Activated naive CD4-positive, alpha-beta T cell treated with anti-CD3 and anti-CD28 coated beads, Interleukin-2, amount 10 ng/mL, durations not matched to agents 7 days and 5 days (primary cell): ENCODE measurements at regions not wholly inside any gene's neighbourhood (a gene's known extent, or its start where the extent isn't known, plus 50 kb on each side); places are given as distances from the start of the nearest gene placed in this dataset.

ENCODE experiments used
- CTCF ChIA-PET: fragments of 350-600 bp; sonication (Branson Sonifier 250); formaldehyde crosslinking; loops from one replicate; lab custom pipeline; 2021; ENCODE audit warnings: antibody characterized with exemption; lab: Charles Lee
- DNase-seq: peaks from one replicate; pipeline ENCODE4 v3.0.0-alpha.2; 2020
- H3K27ac Mint-ChIP-seq: one replicate; pipeline ENCODE4 v1.8.0; 2021; ENCODE audit warnings: mild to moderate bottlenecking, moderate library complexity, mixed read lengths
- H3K27me3 Mint-ChIP-seq: one replicate; pipeline ENCODE4 v1.8.0; 2021; ENCODE audit warnings: mild to moderate bottlenecking, mixed read lengths
- H3K36me3 Mint-ChIP-seq: one replicate; pipeline ENCODE4 v1.8.0; 2021; ENCODE audit warnings: mixed read lengths
- H3K4me1 Mint-ChIP-seq: one replicate; pipeline ENCODE4 v1.8.0; 2021; ENCODE audit warnings: mixed read lengths
- H3K4me3 Mint-ChIP-seq: one replicate; pipeline ENCODE4 v1.8.0; 2021; ENCODE audit warnings: mild to moderate bottlenecking, moderate library complexity, mixed read lengths
- H3K9me3 Mint-ChIP-seq: one replicate; pipeline ENCODE4 v1.8.0; 2021; ENCODE audit warnings: mixed read lengths

DNA sequence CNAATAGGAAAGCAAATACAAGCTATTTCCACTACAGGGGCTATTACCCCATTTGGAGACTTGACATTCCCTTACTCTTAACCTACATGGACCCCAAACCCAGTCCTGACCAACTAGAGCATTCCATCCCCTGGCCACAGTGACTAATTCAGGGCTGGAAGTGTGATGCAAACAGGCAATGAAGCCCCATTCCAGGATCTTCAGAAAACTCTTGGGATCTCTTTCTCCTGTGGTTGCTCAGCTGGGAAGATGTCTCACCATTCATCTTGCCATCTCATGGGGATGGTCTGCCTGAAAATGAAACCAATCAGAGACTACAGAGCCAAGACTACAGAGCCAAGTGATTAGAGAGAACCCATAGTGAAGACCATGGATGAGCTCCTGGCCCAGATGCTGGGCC lies 206.2 kb downstream of the ZNF365 start:
- no peaks in the 10 kb centered on the region for H3K4me1 Mint-ChIP-seq
- no peaks in the 10 kb centered on the region for H3K36me3 Mint-ChIP-seq
- H3K27me3 Mint-ChIP-seq = peaks cover 8% of the 10 kb centered on the region
- no peaks in the 10 kb centered on the region for H3K9me3 Mint-ChIP-seq
- no peak overlapping the region for H3K27ac Mint-ChIP-seq
- CTCF ChIA-PET = no interaction called here
- H3K4me3 Mint-ChIP-seq = no peak overlapping the region
- DNase-seq = no peak

DNA sequence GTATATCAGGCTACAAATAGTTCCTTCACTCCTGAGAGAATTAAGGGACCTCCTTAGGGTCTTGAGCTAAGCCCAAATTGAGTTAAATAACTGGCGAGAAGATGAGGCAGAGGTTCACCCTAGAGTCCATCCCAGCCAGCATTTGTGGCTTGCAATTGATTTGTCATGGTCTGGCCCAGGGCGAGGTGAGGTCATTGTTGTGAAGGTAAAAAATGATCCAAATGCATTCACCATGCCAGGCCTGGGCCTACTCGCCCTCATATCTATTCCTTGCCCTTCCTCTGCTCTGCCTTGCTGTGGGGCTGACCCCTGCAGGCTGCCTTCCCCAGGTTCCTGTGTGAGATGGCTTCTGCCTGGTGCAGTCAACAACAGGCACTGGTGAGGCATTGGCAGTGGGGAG lies 207.2 kb downstream of the ZNF365 start:
- Mint-ChIP-seq H3K27ac (no peak overlapping the region), H3K9me3 (no peaks in the 10 kb centered on the region), H3K4me1 (no peaks in the 10 kb centered on the region), H3K4me3 (no peak overlapping the region), H3K27me3 (peaks cover 8% of the 10 kb centered on the region), H3K36me3 (no peaks in the 10 kb centered on the region)
- CTCF ChIA-PET = no interaction called here
- DNase-seq = no peak

DNA sequence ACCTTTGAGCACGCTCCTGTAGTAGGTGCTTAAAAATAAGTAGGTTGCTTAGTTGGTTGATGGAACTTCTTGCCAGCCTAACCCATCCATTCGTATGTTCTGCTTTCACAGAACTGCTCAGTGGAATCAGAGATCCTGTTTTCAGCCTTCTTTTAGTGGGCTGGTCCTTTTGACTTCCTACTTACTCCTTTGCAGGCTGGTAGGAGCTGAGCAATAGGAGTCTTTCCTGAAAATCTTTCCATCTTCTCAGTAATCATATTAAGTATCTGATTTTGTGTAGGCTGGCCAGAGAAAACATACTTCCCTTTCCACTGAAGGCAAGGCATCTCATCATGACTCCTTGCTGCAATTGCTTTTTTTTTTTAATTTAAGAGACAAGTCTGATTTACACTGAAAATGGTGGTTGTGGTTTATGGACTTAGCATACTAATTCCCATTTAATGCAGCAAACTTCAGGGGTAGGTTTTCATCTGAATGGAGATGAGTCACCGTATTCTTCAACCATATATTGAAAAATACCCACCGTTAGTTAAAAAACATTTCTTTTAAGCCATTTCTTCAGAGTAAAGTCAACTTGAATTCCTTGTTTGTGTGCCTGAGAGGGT lies 208.0 kb downstream of the ZNF365 start:
- Mint-ChIP-seq H3K36me3 (no peaks in the 10 kb centered on the region), H3K27ac (no peak overlapping the region), H3K4me3 (no peak overlapping the region), H3K9me3 (no peaks in the 10 kb centered on the region), H3K4me1 (no peaks in the 10 kb centered on the region), H3K27me3 (peaks cover 8% of the 10 kb centered on the region)
- CTCF ChIA-PET = interaction anchor here (0.6 kb wide), 1 partner anchor 219 kb away, joined by 3 read pairs; no protein-coding TSS in a partner anchor
- DNase-seq = no peak

DNA sequence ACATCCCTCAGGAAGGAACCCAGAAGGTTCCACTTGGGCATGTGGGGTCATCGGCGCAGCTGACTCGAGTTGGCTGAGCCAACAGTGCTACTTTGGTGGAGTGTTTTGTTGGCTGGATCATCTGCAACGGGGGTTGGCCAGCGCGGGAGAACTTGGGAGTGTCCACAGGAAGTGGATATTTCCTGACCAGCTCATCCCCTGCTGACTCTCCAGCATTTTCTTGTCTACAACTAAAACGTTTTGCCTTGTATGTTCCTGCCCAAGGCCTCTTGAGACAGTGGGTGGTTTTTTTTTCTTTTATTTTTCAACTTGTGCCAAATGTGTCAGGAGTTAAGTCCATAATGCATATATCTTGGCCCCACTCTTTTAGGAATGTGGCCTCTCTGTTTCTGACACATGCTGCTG lies 208.6 kb downstream of the ZNF365 start:
- H3K9me3 Mint-ChIP-seq = no peaks in the 10 kb centered on the region
- no peak for DNase-seq
- CTCF ChIA-PET = no interaction called here
- H3K4me1 Mint-ChIP-seq = no peaks in the 10 kb centered on the region
- no peak overlapping the region for H3K27ac Mint-ChIP-seq
- H3K27me3 Mint-ChIP-seq = peaks cover 8% of the 10 kb centered on the region
- no peak overlapping the region for H3K4me3 Mint-ChIP-seq
- H3K36me3 Mint-ChIP-seq = no peaks in the 10 kb centered on the region

DNA sequence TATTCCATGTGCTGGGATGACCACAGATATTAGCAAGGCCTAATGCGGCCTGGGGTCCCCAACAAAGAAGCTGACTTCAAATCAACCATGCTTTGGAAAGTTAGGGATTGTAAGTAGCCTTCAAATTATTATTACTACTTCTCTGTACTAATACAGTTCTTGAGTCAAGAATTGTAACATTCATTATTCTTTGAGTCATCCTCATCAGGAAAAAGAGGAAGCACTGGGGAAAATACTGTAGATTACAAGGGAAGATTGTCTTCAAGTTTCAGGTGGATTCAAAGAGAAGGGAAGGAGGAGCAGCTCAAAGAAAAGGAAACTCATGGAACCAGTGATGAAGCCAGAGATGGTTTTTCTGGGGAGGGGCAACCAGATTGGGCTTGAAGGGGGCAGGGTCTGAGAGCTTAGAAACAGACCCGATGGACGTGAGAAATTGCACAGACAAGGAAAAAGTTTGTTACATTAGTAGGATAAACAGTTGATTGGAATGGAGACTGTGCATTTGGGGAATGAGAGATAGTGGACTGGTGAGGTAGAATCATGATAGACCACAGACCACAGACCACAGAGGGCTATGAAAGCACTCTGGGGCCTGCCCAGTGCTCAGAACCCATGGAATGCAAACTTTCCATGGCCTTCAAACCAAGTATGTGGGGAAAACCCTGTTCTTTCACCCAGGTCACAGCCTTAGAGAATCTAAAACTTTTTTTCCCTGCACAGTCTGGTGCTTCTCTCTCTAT lies 209.9 kb downstream of the ZNF365 start:
- no peak for DNase-seq
- CTCF ChIA-PET = no interaction called here
- Mint-ChIP-seq H3K4me3 (no peak overlapping the region), H3K27me3 (peaks cover 4% of the 10 kb centered on the region), H3K27ac (no peak overlapping the region), H3K4me1 (no peaks in the 10 kb centered on the region), H3K36me3 (no peaks in the 10 kb centered on the region), H3K9me3 (no peaks in the 10 kb centered on the region)

DNA sequence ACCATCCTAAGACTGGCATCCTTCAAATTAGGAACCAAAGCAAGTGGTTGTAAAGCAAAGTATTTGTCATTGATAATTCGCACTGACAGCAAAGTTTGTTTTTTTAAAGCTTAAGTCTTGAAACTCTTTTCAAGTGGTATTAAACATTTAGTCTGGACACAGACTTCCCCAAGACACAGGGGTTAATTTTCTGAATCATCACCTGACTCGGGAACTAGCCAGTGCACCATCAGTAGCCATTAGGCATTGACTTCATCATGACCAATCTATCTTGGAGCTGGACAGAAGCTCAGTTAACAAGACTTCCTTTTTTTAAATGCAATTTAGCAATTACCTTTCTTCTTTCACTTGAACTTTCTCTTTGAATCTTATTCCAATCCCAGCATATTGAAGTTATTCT lies 210.6 kb downstream of the ZNF365 start:
- Mint-ChIP-seq H3K27ac (no peak overlapping the region), H3K4me1 (no peaks in the 10 kb centered on the region), H3K4me3 (no peak overlapping the region), H3K27me3 (peaks cover 4% of the 10 kb centered on the region), H3K36me3 (no peaks in the 10 kb centered on the region), H3K9me3 (no peaks in the 10 kb centered on the region)
- no peak for DNase-seq
- CTCF ChIA-PET = no interaction called here

DNA sequence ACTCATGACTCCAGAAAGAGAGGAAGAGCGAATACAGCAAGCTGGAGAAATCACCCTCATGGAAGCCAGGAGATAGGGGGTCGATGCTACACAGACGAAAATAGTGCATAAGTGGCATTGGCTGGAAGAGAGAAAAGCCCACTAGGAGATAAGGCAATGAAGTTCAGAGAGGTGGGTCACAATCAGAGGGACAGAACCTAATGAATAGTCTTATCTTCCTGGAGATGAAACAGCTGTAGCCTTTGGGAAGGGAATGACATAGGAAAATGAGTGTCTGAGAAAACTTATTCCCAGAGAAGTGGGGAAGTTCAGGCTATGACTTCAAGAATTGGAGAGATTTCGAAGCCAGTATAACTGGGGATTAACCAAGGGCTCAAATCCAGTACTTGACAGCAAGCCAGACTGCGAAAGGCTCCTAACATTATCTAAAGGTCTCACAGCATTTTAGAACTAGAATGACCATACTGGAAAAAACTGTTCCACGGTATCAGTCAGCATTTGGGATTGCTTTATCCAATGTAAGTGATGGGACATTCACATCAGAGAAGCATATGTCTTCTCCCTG lies 211.1 kb downstream of the ZNF365 start:
- DNase-seq = no peak
- Mint-ChIP-seq H3K27me3 (peaks cover 4% of the 10 kb centered on the region), H3K27ac (no peak overlapping the region), H3K4me1 (no peaks in the 10 kb centered on the region), H3K4me3 (no peak overlapping the region), H3K36me3 (no peaks in the 10 kb centered on the region), H3K9me3 (no peaks in the 10 kb centered on the region)
- CTCF ChIA-PET = no interaction called here

DNA sequence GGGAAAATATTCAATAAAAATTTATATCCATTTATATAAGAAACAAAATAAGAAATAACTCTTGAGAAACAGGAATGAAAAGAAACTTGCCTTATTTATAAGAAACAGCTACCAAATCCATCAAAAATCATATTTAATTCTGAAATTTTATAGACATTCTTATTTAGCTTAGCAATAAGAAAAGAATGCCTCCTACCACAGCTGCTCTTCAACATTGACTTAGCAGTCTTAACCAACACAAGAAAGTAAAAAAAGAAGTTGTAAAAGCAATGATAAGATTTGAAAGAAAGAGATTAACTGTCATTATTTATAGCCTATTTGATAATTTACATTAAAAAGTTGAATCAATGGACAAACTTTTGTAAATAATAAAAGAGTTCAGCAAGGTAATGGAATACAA lies 212.8 kb downstream of the ZNF365 start:
- CTCF ChIA-PET = no interaction called here
- Mint-ChIP-seq H3K9me3 (no peaks in the 10 kb centered on the region), H3K27me3 (peaks cover 4% of the 10 kb centered on the region), H3K4me3 (no peak overlapping the region), H3K27ac (no peak overlapping the region), H3K4me1 (no peaks in the 10 kb centered on the region), H3K36me3 (no peaks in the 10 kb centered on the region)
- no peak for DNase-seq

DNA sequence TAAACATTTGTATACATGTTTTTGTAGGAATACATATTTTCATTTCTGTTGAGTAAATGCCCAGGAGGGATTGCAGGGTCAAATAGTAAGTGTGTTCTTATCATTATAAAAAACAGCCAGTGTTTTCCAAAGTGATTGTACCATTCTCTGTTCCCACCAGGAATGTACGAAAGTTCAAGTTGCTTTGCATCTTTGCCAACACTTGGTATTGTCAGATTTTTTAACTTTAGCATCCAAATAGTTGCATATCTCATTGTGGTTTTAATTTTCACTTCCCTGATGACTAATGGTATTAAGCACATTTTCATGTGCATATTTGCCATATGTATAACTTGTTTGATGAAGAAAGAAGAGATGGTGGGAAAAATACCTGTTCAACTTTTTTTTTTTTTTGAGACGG lies 213.9 kb downstream of the ZNF365 start:
- CTCF ChIA-PET = no interaction called here
- DNase-seq = no peak

DNA sequence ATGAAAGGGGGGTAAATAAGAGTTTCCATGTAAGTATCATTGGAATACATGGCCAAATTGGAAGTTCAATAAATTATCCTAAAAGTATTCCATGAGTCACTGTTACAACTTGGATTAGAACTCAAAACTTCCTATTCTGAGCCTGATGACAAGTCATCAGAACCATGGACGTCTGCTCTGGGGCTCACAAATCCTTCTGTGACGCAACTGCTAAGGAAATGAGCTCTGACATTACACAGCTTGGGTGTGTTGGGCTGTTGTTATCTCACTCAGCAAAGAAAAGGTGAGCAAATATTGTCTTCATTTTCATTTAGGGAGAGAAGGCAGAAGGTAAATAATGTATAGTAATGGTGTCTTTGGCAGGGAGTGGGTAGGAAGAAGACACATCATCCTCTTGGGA lies 214.8 kb upstream of the ADO start:
- DNase-seq = no peak
- Mint-ChIP-seq H3K36me3 (no peaks in the 10 kb centered on the region), H3K27me3 (peaks cover 4% of the 10 kb centered on the region), H3K4me3 (no peak overlapping the region), H3K4me1 (no peaks in the 10 kb centered on the region), H3K9me3 (no peaks in the 10 kb centered on the region), H3K27ac (no peak overlapping the region)
- CTCF ChIA-PET = interaction anchor here (0.6 to 1.3 kb wide), 3 partner anchors 35 to 471 kb away, joined by 3 read pairs; no protein-coding TSS in a partner anchor

More for the DNA sequence above, 213.9 kb downstream of the ZNF365 start:
- H3K36me3 Mint-ChIP-seq = no peaks in the 10 kb centered on the region
- H3K4me1 Mint-ChIP-seq = no peaks in the 10 kb centered on the region
- no peak overlapping the region for H3K27ac Mint-ChIP-seq
- no peaks in the 10 kb centered on the region for H3K9me3 Mint-ChIP-seq
- peaks cover 4% of the 10 kb centered on the region for H3K27me3 Mint-ChIP-seq
- H3K4me3 Mint-ChIP-seq = no peak overlapping the region

DNA sequence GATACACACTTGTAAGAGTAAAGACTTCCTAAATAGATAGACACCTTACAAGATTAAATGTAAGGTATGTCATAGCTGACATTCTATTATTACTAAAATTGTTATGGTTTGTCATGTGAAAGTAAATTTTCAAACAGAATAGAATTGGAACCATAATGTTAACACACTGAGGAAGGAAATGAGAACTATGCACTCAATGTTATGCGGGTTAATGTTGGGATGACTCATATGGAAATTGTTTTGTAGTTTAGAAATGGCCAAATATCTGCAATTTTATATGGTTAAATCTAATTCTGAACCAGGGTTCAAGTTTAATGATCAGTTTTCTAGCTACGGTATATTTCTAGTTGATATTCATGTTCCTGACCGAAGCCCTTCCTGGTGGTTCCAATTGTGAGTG lies 214.2 kb upstream of the ADO start:
- H3K4me3 Mint-ChIP-seq = no peak overlapping the region
- H3K27me3 Mint-ChIP-seq = peaks cover 4% of the 10 kb centered on the region

DNA sequence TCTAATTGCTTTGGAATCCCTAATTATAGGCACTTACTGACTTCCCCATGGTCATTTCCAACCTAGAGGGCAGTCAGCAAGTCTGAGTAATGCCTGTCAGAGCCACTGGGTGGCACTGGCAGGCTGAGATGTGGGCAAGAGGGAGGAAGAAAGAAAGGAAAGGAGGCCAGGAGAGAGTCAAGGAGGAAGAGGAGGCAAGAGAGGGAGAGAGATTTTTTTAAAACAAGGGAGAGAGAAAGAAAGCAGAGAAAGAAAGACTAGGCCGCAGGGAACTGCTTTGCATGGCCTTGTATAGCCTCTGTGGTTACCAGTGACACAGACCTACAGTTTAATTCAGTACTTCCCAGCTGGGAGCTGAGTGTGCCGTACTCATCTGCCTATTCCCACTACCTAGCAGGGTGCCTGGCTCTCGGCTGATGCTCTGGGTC lies 210.4 kb upstream of the ADO start:
- no peak overlapping the region for H3K27ac Mint-ChIP-seq
- no peaks in the 10 kb centered on the region for H3K4me1 Mint-ChIP-seq
- peaks cover 8% of the 10 kb centered on the region for H3K27me3 Mint-ChIP-seq
- H3K4me3 Mint-ChIP-seq = no peak overlapping the region
- CTCF ChIA-PET = interaction anchor here (0.7 to 3.1 kb wide), 9 partner anchors 16 to 565 kb away, joined by 3 to 26 read pairs (median 9); no protein-coding TSS in a partner anchor
- no peaks in the 10 kb centered on the region for H3K36me3 Mint-ChIP-seq
- H3K9me3 Mint-ChIP-seq = no peaks in the 10 kb centered on the region
- peak; percentile 64 for DNase-seq

More for the DNA sequence above, 214.2 kb upstream of the ADO start:
- CTCF ChIA-PET = interaction anchor here (0.6 to 1.8 kb wide), 4 partner anchors 20 to 471 kb away, joined by 3 to 4 read pairs (median 4); no protein-coding TSS in a partner anchor
- no peaks in the 10 kb centered on the region for H3K4me1 Mint-ChIP-seq
- no peaks in the 10 kb centered on the region for H3K36me3 Mint-ChIP-seq
- no peak for DNase-seq
- no peak overlapping the region for H3K27ac Mint-ChIP-seq
- H3K9me3 Mint-ChIP-seq = no peaks in the 10 kb centered on the region

DNA sequence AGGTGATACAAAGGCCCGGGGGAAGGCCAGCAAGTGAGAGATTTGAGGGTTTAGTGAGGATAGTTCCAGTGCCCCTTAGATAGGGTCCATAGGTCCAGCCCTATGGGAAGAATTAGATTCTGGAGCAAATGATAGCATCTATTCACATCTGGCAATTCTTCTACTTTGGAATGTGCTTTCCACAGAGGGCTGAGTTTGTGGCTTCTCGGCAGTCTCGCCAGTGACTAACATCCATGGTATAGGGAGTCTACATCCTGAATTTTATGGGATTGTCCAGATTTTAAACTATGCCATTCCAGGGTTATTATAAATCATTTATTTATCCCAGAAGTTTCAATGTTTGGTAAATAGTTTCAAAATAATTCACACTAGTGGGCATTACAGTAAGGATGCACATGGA lies 207.3 kb upstream of the ADO start:
- CTCF ChIA-PET = interaction anchor here (0.6 to 1.2 kb wide), 4 partner anchors 160 to 561 kb away, joined by 3 to 7 read pairs (median 4); no protein-coding TSS in a partner anchor
- Mint-ChIP-seq H3K27ac (no peak overlapping the region), H3K4me3 (no peak overlapping the region), H3K9me3 (no peaks in the 10 kb centered on the region), H3K27me3 (peaks cover 12% of the 10 kb centered on the region), H3K36me3 (no peaks in the 10 kb centered on the region), H3K4me1 (no peaks in the 10 kb centered on the region)
- DNase-seq = no peak

DNA sequence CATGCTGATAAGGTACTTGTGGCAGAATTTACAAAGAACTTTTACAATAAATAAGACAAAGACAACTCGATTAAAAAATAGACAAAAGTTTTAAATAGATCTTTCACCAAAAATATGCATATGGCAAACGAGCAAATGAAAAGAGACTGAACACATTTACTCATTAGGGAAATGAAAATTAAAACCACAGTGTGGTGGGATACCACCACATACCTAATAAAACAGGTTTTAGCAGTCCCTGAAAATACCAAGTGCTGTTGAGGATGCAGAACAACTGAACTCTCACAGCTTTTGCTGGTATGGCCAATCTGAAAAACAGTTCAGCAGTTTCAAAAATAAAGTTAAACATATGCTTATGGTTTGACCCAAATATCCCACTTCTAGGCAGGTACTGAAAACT lies 205.4 kb upstream of the ADO start:
- Mint-ChIP-seq H3K27me3 (peaks cover 9% of the 10 kb centered on the region), H3K27ac (no peak overlapping the region), H3K4me3 (no peak overlapping the region), H3K36me3 (no peaks in the 10 kb centered on the region), H3K9me3 (no peaks in the 10 kb centered on the region), H3K4me1 (no peaks in the 10 kb centered on the region)
- no peak for DNase-seq
- CTCF ChIA-PET = interaction anchor here (0.9 to 1.9 kb wide), 2 partner anchors 161 to 559 kb away, joined by 3 to 7 read pairs; no protein-coding TSS in a partner anchor
